Prostate gland (tissue), 2 donors: ENCODE measurements at regions not wholly inside any gene's neighbourhood (a gene's known extent, or its start where the extent isn't known, plus 50 kb on each side); places are given as distances from the start of the nearest gene placed in this dataset.

Source experiments
- POLR2A ChIP-seq: fragments of 450-650 bp; IDR thresholded peaks from one replicate; pipeline ENCODE4 v1.6.1; 2016; ENCODE audit warnings: antibody characterized with exemption, mild to moderate bottlenecking
- POLR2AphosphoS5 ChIP-seq: sonication (generic); formaldehyde crosslinking; IDR thresholded peaks from one replicate; pipeline ENCODE4 v1.6.1; 2017; ENCODE audit warnings: antibody characterized with exemption
- TF ChIP-seq, protein P1 (sequence below), 4 experiments: fragments of 200-600 bp in 2 of 4; fragments of 450-650 bp in 2 of 4; sonication (generic) in 2 of 4; IDR thresholded peaks; 1 replicate in 3 of 4; 2 replicates in 1 of 4; pipeline ENCODE4 v1.5.1; 2016 to 2019; ENCODE audit warnings: antibody characterized with exemption in 4 of 4, mild to moderate bottlenecking in 2 of 4, moderate library complexity in 2 of 4

- TF ChIP-seq, protein P1, sequence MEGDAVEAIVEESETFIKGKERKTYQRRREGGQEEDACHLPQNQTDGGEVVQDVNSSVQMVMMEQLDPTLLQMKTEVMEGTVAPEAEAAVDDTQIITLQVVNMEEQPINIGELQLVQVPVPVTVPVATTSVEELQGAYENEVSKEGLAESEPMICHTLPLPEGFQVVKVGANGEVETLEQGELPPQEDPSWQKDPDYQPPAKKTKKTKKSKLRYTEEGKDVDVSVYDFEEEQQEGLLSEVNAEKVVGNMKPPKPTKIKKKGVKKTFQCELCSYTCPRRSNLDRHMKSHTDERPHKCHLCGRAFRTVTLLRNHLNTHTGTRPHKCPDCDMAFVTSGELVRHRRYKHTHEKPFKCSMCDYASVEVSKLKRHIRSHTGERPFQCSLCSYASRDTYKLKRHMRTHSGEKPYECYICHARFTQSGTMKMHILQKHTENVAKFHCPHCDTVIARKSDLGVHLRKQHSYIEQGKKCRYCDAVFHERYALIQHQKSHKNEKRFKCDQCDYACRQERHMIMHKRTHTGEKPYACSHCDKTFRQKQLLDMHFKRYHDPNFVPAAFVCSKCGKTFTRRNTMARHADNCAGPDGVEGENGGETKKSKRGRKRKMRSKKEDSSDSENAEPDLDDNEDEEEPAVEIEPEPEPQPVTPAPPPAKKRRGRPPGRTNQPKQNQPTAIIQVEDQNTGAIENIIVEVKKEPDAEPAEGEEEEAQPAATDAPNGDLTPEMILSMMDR (IDR thresholded peaks at IDR 0.05): no peak
- no peak for TF ChIP-seq POLR2A
- TF ChIP-seq POLR2AphosphoS5: no peak
These were observed 334.3 kb upstream of the LRRC7 start for GRCh38 chr1:69233463-69233862.
